Naive thymus-derived CD8-positive, alpha-beta T cell (primary cell): ENCODE measurements at regions not wholly inside any gene's neighbourhood (a gene's known extent, or its start where the extent isn't known, plus 50 kb on each side); places are given as distances from the start of the nearest gene placed in this dataset.
A peak's percentile ranks its signal among the peaks of the same experiment; 100 is the strongest.
"Not testable (repeated sequence)": the region's sequence is repeated elsewhere in the genome, so short reads cannot be mapped to it uniquely, and the experiment has no call there.

Experiments used
- ATAC-seq, 2 donors: fragments of 150-1000 bp; cut with Tn5 transposase in 1 of 2; sonication (Bioruptor Pico), chemical (Tn5 transposase) in 1 of 2; 1 replicate in 1 of 2; 2 replicates in 1 of 2; pipeline ENCODE4 v1.10.0; 2021; ENCODE audit warnings: mild to moderate bottlenecking in 2 of 2, moderate library complexity in 2 of 2
- POLR2A ChIA-PET: fragments of 350-600 bp; sonication (Branson Sonifier 250); formaldehyde crosslinking; loops from one replicate; lab custom pipeline; 2021; ENCODE audit warnings: antibody characterized with exemption; lab: Charles Lee
- DNase-seq, 10 donors: peaks; one replicate each; pipeline versions ENCODE4 v3.0.0 to v3.0.0-alpha.2; 2020 to 2022
- H3K27ac Mint-ChIP-seq, 10 donors: one replicate each; pipeline ENCODE4 v1.8.0; 2020 to 2022; ENCODE audit warnings: mild to moderate bottlenecking in 10 of 10, mixed read lengths in 10 of 10, moderate library complexity in 4 of 10, inconsistent platforms in 1 of 10
- H3K27me3 Mint-ChIP-seq, 5 donors: one replicate each; pipeline ENCODE4 v1.8.0; 2021 to 2022; ENCODE audit warnings: mixed read lengths in 5 of 5
- H3K36me3 Mint-ChIP-seq, 3 donors: one replicate each; pipeline ENCODE4 v1.8.0; 2020 to 2022; ENCODE audit warnings: mixed read lengths in 3 of 3, mild to moderate bottlenecking in 2 of 3, inconsistent platforms in 1 of 3
- H3K4me1 Mint-ChIP-seq, 4 donors: one replicate each; pipeline ENCODE4 v1.8.0; 2021 to 2022; ENCODE audit warnings: mixed read lengths in 4 of 4
- H3K4me3 Mint-ChIP-seq, 10 donors: one replicate each; pipeline ENCODE4 v1.8.0; 2020 to 2022; ENCODE audit warnings: mild to moderate bottlenecking in 10 of 10, mixed read lengths in 10 of 10, moderate library complexity in 6 of 10, inconsistent platforms in 1 of 10
- H3K9me3 Mint-ChIP-seq, 9 donors: one replicate each; pipeline ENCODE4 v1.8.0; 2020 to 2022; ENCODE audit warnings: mixed read lengths in 9 of 9, mild to moderate bottlenecking in 3 of 9, inconsistent platforms in 1 of 9, moderate library complexity in 1 of 9

- DNase-seq (no peak), ATAC-seq (no peak)
- Mint-ChIP-seq H3K27ac (no peak overlapping the region), H3K9me3 (peaks cover 0 to 15% (median 2%) of the 10 kb centered on the region in 9 donors), H3K4me1 (no peaks in the 10 kb centered on the region), H3K4me3 (no peak overlapping the region), H3K36me3 (peaks cover 0 to 2% (median 0%) of the 10 kb centered on the region in 3 donors), H3K27me3 (peaks cover 4 to 69% (median 21%) of the 10 kb centered on the region in 5 donors)
- POLR2A ChIA-PET, result no interaction called here
These were observed 242.2 kb downstream of the RAB11FIP2 start for GRCh38 chr10:117804470-117805011.

DNA sequence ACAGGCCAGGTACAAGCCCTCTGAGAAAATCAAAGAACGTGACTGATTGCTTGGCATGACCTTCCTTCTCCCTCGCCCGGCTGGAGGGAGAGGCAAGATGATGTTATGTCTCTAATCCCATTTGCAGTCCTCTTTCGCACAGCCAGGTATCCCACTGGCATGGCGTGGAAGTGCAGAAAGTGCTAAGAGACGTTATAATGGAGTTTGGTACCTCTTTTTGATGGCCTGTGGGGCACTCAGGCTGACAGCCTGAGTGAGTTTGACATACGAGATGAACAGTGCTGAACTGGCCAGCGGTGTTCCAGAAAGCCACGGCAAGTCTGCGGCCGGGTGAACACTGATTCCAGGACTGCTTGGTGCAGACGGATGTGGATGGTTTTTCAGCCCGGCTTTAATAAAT is 241.6 kb downstream of the RAB11FIP2 start:
- no peak overlapping the region for H3K4me3 Mint-ChIP-seq
- POLR2A ChIA-PET, result no interaction called here
- no peaks in the 10 kb centered on the region for H3K4me1 Mint-ChIP-seq
- H3K27ac Mint-ChIP-seq, result no peak overlapping the region
- ATAC-seq, result no peak
- H3K36me3 Mint-ChIP-seq, result peaks cover 0 to 7% (median 0%) of the 10 kb centered on the region in 3 donors
- H3K9me3 Mint-ChIP-seq, result peaks cover 0 to 20% (median 6%) of the 10 kb centered on the region in 9 donors
- peaks cover 4 to 69% (median 21%) of the 10 kb centered on the region in 5 donors for H3K27me3 Mint-ChIP-seq
- no peak for DNase-seq

- H3K4me3 Mint-ChIP-seq, result no peak overlapping the region
- DNase-seq (no peak), ATAC-seq (no peak)
- H3K4me1 Mint-ChIP-seq, result no peaks in the 10 kb centered on the region
- H3K27me3 Mint-ChIP-seq, result peaks cover 2 to 54% (median 10%) of the 10 kb centered on the region in 5 donors
- H3K36me3 Mint-ChIP-seq, result peaks cover 0 to 14% (median 0%) of the 10 kb centered on the region in 3 donors
- POLR2A ChIA-PET, result no interaction called here
- H3K27ac Mint-ChIP-seq, result no peak overlapping the region
- H3K9me3 Mint-ChIP-seq, result peaks cover 0 to 29% (median 8%) of the 10 kb centered on the region in 9 donors
These were observed 239.3 kb downstream of the RAB11FIP2 start for GRCh38 chr10:117807441-117807840.

- H3K27ac Mint-ChIP-seq, H3K4me3 Mint-ChIP-seq, DNase-seq, H3K4me1 Mint-ChIP-seq, H3K36me3 Mint-ChIP-seq, POLR2A ChIA-PET, ATAC-seq, H3K9me3 Mint-ChIP-seq: not testable (repeated sequence)
- H3K27me3 Mint-ChIP-seq, result peaks cover 4 to 25% (median 11%) of the 10 kb centered on the region in 5 donors
These were observed 230.9 kb downstream of the RAB11FIP2 start for GRCh38 chr10:117815816-117816215.

- Mint-ChIP-seq H3K27ac (no peak overlapping the region), H3K27me3 (peaks cover 4 to 31% (median 11%) of the 10 kb centered on the region in 5 donors), H3K9me3 (peaks cover 0 to 8% (median 0%) of the 10 kb centered on the region in 9 donors), H3K36me3 (no peaks in the 10 kb centered on the region), H3K4me3 (no peak overlapping the region), H3K4me1 (peaks cover 0 to 4% (median 0%) of the 10 kb centered on the region in 4 donors)
- DNase-seq (no peak), ATAC-seq (no peak)
- POLR2A ChIA-PET, result no interaction called here
These were observed 229.6 kb downstream of the RAB11FIP2 start for GRCh38 chr10:117817116-117817515.

DNA sequence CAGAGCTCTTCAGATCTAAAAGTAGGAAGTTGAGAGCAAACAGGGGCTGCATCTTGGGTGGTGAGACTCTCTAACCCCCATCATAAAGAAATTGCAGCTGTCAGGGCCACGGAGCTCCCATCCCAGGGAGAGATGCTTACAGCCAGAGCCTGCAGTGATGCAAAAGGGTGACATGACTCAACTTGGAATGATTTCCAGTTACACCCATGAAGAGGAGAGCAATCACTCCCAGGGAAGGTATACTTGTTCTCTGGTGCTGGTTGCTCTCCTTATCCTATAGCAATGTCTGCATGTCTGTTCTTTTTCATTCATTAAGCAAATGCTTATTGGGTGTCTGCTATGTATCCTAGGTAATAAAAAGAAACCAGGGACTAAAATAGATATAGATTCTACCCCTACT is 228.0 kb downstream of the RAB11FIP2 start:
- no peak overlapping the region for H3K27ac Mint-ChIP-seq

GRCh38 chr10:117819304-117819703 is 227.4 kb downstream of the RAB11FIP2 start:
- Mint-ChIP-seq H3K36me3 (no peaks in the 10 kb centered on the region), H3K27me3 (peaks cover 4 to 31% (median 13%) of the 10 kb centered on the region in 5 donors), H3K27ac (no peak overlapping the region), H3K4me3 (no peak overlapping the region), H3K9me3 (peaks cover 0 to 4% (median 0%) of the 10 kb centered on the region in 9 donors), H3K4me1 (peaks cover 0 to 1% (median 0%) of the 10 kb centered on the region in 4 donors)
- DNase-seq, result no peak
- ATAC-seq, result no peak
- POLR2A ChIA-PET, result no interaction called here

More for the DNA sequence above, 228.0 kb downstream of the RAB11FIP2 start:
- H3K27me3 Mint-ChIP-seq, result peaks cover 4 to 31% (median 13%) of the 10 kb centered on the region in 5 donors
- no peak for ATAC-seq
- H3K4me1 Mint-ChIP-seq, result peaks cover 0 to 1% (median 0%) of the 10 kb centered on the region in 4 donors
- no peaks in the 10 kb centered on the region for H3K36me3 Mint-ChIP-seq
- no peak overlapping the region for H3K4me3 Mint-ChIP-seq
- peaks cover 0 to 4% (median 0%) of the 10 kb centered on the region in 9 donors for H3K9me3 Mint-ChIP-seq
- POLR2A ChIA-PET, result no interaction called here
- no peak for DNase-seq

- no peak overlapping the region for H3K4me3 Mint-ChIP-seq
- DNase-seq, result no peak
- H3K4me1 Mint-ChIP-seq, result peaks cover 0 to under 1% (median 0%) of the 10 kb centered on the region in 4 donors
- H3K27me3 Mint-ChIP-seq, result peaks cover 2 to 13% (median 6%) of the 10 kb centered on the region in 5 donors
- no peak overlapping the region for H3K27ac Mint-ChIP-seq
- POLR2A ChIA-PET, result no interaction called here
- H3K36me3 Mint-ChIP-seq, result no peaks in the 10 kb centered on the region
- H3K9me3 Mint-ChIP-seq, result no peaks in the 10 kb centered on the region
- no peak for ATAC-seq
These were observed 222.8 kb downstream of the RAB11FIP2 start for GRCh38 chr10:117823980-117824379.

DNA sequence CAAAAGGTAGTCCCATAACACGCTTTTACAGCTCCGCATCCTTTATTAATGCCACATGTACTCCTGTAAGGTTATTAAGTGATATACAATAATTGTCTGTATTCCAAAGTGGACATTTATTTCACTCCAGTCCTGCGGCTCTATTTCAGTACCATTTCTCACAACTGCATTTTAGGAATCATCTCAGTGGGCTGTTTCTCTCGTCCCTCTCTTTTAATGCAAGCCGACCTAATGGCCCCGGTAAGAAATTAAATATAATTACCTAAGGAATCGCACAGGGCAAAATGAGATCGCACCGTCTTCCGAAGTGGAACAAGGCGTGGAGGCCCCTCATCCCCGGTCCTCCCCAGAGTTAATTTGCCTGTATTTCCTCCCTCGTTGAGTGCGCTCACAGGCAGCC is 216.5 kb downstream of the RAB11FIP2 start:
- Mint-ChIP-seq H3K27ac (peak overlapping the region in 9 of 10 donors; percentile 58 to 94 (median 86)), H3K4me1 (peaks cover 4 to 13% (median 12%) of the 10 kb centered on the region in 4 donors), H3K27me3 (peaks cover 0 to 2% (median 0%) of the 10 kb centered on the region in 5 donors), H3K9me3 (peaks cover 0 to 9% (median 0%) of the 10 kb centered on the region in 9 donors), H3K36me3 (no peaks in the 10 kb centered on the region), H3K4me3 (peak overlapping the region; percentile 60 to 82 (median 78))
- POLR2A ChIA-PET, result no interaction called here
- ATAC-seq (no peak), DNase-seq (no peak)

GRCh38 chr10:117830787-117831212 is 215.9 kb downstream of the RAB11FIP2 start:
- peak; percentile 33 to 35 for ATAC-seq
- H3K27me3 Mint-ChIP-seq, result peaks cover 0 to 2% (median 0%) of the 10 kb centered on the region in 5 donors
- H3K4me1 Mint-ChIP-seq, result peaks cover 4 to 13% (median 12%) of the 10 kb centered on the region in 4 donors
- peak overlapping the region in 9 of 10 donors; percentile 58 to 94 (median 86) for H3K27ac Mint-ChIP-seq
- peak in 4 of 10 donors; percentile 4 to 32 (median 18) for DNase-seq
- POLR2A ChIA-PET, result no interaction called here
- peak overlapping the region; percentile 60 to 82 (median 78) for H3K4me3 Mint-ChIP-seq
- H3K9me3 Mint-ChIP-seq, result peaks cover 0 to 9% (median 0%) of the 10 kb centered on the region in 9 donors
- no peaks in the 10 kb centered on the region for H3K36me3 Mint-ChIP-seq

DNA sequence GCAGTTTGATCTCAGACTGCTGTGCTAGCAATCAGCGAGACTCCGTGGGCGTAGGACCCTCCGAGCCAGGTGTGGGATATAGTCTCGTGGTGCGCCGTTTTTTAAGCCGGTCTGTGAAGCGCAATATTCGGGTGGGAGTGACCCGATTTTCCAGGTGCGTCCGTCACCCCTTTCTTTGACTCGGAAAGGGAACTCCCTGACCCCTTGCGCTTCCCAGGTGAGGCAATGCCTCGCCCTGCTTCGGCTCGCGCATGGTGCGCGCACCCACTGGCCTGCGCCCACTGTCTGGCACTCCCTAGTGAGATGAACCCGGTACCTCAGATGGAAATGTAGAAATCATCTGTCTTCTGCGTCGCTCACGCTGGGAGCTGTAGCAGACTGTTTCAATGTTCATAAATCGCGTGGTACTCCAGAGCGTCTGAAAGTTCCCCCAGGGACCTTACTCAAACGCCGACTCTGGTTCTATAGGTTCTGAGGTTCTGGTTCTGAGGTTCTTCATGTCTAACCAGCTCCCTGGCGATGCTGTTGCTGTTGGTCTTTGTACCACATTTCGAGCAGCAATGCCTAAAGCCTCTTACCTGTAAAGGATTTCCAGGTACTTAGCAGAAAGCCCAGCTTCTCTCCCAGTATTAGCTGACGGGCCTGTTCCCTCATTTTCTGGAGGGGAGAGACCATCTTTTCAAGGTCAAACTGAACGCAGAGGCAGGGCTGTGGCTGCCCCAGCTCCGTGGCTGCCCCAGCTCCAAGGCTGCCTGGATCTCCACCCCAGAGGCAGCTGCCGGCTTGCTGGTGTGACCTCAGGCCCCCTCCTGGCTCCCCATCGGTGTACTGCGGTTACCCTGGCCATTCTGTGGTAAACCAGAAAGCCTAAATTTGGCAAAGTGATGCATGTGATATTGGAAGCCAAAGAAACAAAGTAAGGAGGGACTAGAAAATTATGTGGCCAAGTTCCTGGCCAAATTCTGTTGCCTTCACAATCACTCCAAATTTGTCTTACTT is 207.9 kb downstream of the RAB11FIP2 start:
- POLR2A ChIA-PET, ATAC-seq, DNase-seq, H3K4me1 Mint-ChIP-seq, H3K9me3 Mint-ChIP-seq, H3K36me3 Mint-ChIP-seq: not testable (repeated sequence)
- Mint-ChIP-seq H3K27me3 (peaks cover 3 to 30% (median 18%) of the 10 kb centered on the region in 5 donors), H3K4me3 (peak overlapping the region; percentile 19 to 75 (median 46)), H3K27ac (peak overlapping the region in 3 of 10 donors; percentile 51 to 66 (median 62))

DNA sequence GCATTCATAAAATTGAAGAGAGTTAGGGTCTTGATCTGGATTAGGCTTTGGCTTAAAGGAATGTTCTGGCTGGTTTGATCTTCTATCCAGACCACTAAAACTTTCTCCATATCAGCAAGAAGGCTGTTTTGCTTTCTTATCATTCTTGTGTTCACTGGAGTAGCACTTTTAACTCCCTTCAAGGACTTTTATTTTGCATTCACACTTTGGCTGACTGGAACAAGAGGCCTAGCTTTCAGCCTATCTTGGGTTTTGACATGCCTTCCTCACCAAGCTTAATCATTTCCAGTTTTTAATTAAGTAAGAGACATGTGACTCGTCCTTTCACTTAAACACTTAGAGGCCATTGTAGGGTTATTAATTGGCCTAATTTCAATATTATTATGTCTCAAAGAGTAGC is 190.3 kb downstream of the RAB11FIP2 start:
- H3K27me3 Mint-ChIP-seq, result peaks cover 9 to 36% (median 14%) of the 10 kb centered on the region in 5 donors
- POLR2A ChIA-PET, H3K4me1 Mint-ChIP-seq, DNase-seq, H3K36me3 Mint-ChIP-seq, ATAC-seq, H3K27ac Mint-ChIP-seq, H3K9me3 Mint-ChIP-seq, H3K4me3 Mint-ChIP-seq: not testable (repeated sequence)
